Endothelial cell of umbilical vein (primary cell): ENCODE measurements at regions not wholly inside any gene's neighbourhood (a gene's known extent, or its start where the extent isn't known, plus 50 kb on each side); places are given as distances from the start of the nearest gene placed in this dataset.
A peak's percentile ranks its signal among the peaks of the same experiment; 100 is the strongest.

Experiments used
- BruUV-seq: library from RNA; stranded (reverse); fragments of 400-500 nt; replicated peaks from 2 replicates; lab custom pipeline; 2021; lab: Mats Ljungman, UMichigan
- CTCF ChIA-PET: fragments of 300-600, 350-600 bp; sonication (Branson Sonifier 250); formaldehyde crosslinking; loops from one replicate; lab custom pipeline; 2021; ENCODE audit warnings: antibody characterized with exemption, inconsistent platforms; lab: Charles Lee
- POLR2A ChIA-PET: fragments of 300-600, 350-600 bp; sonication (Branson Sonifier 250); formaldehyde crosslinking; loops from one replicate; lab custom pipeline; 2021; ENCODE audit warnings: antibody characterized with exemption, inconsistent platforms; lab: Charles Lee
- DNase-seq: peaks from one replicate; pipeline ENCODE4 v3.0.0-alpha.2; 2011; ENCODE audit warnings: low read depth, low spot score
- FAIRE-seq: peaks from 2 replicates; lab custom pipeline; 2011; peaks lifted over from hg19 to GRCh38; lab: Jason Lieb, UNC
- H2AFZ ChIP-seq: 2 replicates; pipeline ENCODE4 v1.6.0; 2012; ENCODE audit warnings: low read depth, low read length, control low read depth, inconsistent platforms
- H3K27ac ChIP-seq: 2 replicates; pipeline ENCODE4 v1.5.1; 2011; ENCODE audit warnings: low read depth, mild to moderate bottlenecking, control low read depth, low read length, moderate library complexity; ENCODE audit not compliant: insufficient read depth
- H3K27me3 ChIP-seq, 2 experiments: 2 replicates each; pipeline versions ENCODE4 v1.6.0 to v1.6.1; 2011; ENCODE audit warnings: low read length in 2 of 2, mixed read lengths in 1 of 2; ENCODE audit not compliant: control insufficient read depth in 2 of 2, insufficient read depth in 2 of 2
- H3K36me3 ChIP-seq, 2 experiments: 2 replicates in 1 of 2; 3 replicates in 1 of 2; pipeline ENCODE4 v1.5.1; 2011; ENCODE audit warnings: low read length in 2 of 2, mild to moderate bottlenecking in 1 of 2, moderate library complexity in 1 of 2; ENCODE audit not compliant: control insufficient read depth in 2 of 2, insufficient read depth in 2 of 2; ENCODE audit errors: extremely low read depth in 1 of 2
- H3K4me1 ChIP-seq: 3 replicates; pipeline ENCODE4 v1.5.1; 2011; ENCODE audit warnings: mild to moderate bottlenecking, low read length; ENCODE audit not compliant: control insufficient read depth, insufficient read depth; ENCODE audit errors: extremely low read depth
- H3K4me2 ChIP-seq: 2 replicates; pipeline ENCODE4 v1.6.1; 2011; ENCODE audit warnings: low read length, control low read depth, mixed read lengths; ENCODE audit not compliant: insufficient read depth
- H3K4me3 ChIP-seq, 3 experiments: fragments of 200-600 bp in 1 of 3; sonication (generic), shearing (Covaris generic) in 1 of 3; replicated peaks in 1 of 3; 2 replicates each; pipeline ENCODE4 v1.5.1; 2011 to 2016; ENCODE audit warnings: control low read depth in 3 of 3, low read length in 3 of 3, mild to moderate bottlenecking in 2 of 3, inconsistent platforms in 1 of 3, low read depth in 1 of 3, moderate library complexity in 1 of 3; ENCODE audit not compliant: insufficient read depth in 1 of 3
- H3K79me2 ChIP-seq: 2 replicates; pipeline ENCODE4 v1.6.0; 2012; ENCODE audit warnings: low read length, inconsistent platforms; ENCODE audit not compliant: control insufficient read depth, insufficient read depth
- H3K9ac ChIP-seq: replicated peaks from 2 replicates; pipeline ENCODE3; 2011; ENCODE audit warnings: low read length, control low read depth; ENCODE audit not compliant: insufficient read depth; ENCODE audit errors: extremely low read depth
- H3K9me1 ChIP-seq: replicated peaks from 3 replicates; pipeline ENCODE4 v1.6.0; 2011; ENCODE audit warnings: mild to moderate bottlenecking, low read length; ENCODE audit not compliant: control insufficient read depth, insufficient read depth; ENCODE audit errors: extremely low read depth
- H3K9me3 ChIP-seq: replicated peaks from 2 replicates; pipeline ENCODE4 v1.5.1; 2012; ENCODE audit warnings: low read length, inconsistent platforms; ENCODE audit not compliant: control insufficient read depth, insufficient read depth
- H4K20me1 ChIP-seq: replicated peaks from 2 replicates; pipeline ENCODE3; 2011; ENCODE audit warnings: mild to moderate bottlenecking, low read length; ENCODE audit not compliant: control insufficient read depth, insufficient read depth; ENCODE audit errors: extremely low read depth
- EZH2 ChIP-seq: IDR thresholded peaks from 2 replicates; pipeline ENCODE4 v1.6.1; 2012; ENCODE audit warnings: borderline replicate concordance, low read depth, mild to moderate bottlenecking, moderate library complexity, low read length, inconsistent platforms; ENCODE audit not compliant: severe bottlenecking
- FOS ChIP-seq: IDR thresholded peaks from 2 replicates; pipeline ENCODE4 v1.6.1; 2011; ENCODE audit warnings: mild to moderate bottlenecking, low read length, moderate library complexity, borderline replicate concordance; ENCODE audit not compliant: insufficient read depth
- JUN ChIP-seq: IDR thresholded peaks from 2 replicates; pipeline ENCODE4 v1.6.1; 2011; ENCODE audit warnings: borderline replicate concordance, low read depth; ENCODE audit not compliant: insufficient read length, insufficient read depth
- MYC ChIP-seq: IDR thresholded peaks from one replicate; pipeline ENCODE4 v1.6.1; 2011; ENCODE audit warnings: mild to moderate bottlenecking, low read depth, low read length
- POLR2A ChIP-seq: IDR thresholded peaks from 2 replicates; pipeline ENCODE4 v1.6.1; 2012; ENCODE audit warnings: low read depth, mild to moderate bottlenecking, control low read depth, low read length
- POLR2AphosphoS5 ChIP-seq: IDR thresholded peaks from 2 replicates; pipeline ENCODE4 v1.6.1; 2012; ENCODE audit warnings: low read depth, mild to moderate bottlenecking, control low read depth, low read length, moderate library complexity; ENCODE audit not compliant: insufficient read depth
- dilution Hi-C: fragments of 300-500 bp; cut with MboI; formaldehyde crosslinking; loops from one replicate; pipeline ENCODE4 v1.15.0; 2019; ENCODE audit warnings: low sequenced_read_pairs; ENCODE audit not compliant: extremely low pct_ligation_motif_present
- intact Hi-C: fragments of 100-400 bp; cut with micrococcal nuclease; formaldehyde crosslinking; loops from one replicate; pipeline ENCODE4 v1.10.0; 2022
- TF ChIP-seq, protein P1 (sequence below): IDR thresholded peaks from 2 replicates; pipeline ENCODE4 v1.6.1; 2011; ENCODE audit not compliant: insufficient read depth, insufficient read length

DNA sequence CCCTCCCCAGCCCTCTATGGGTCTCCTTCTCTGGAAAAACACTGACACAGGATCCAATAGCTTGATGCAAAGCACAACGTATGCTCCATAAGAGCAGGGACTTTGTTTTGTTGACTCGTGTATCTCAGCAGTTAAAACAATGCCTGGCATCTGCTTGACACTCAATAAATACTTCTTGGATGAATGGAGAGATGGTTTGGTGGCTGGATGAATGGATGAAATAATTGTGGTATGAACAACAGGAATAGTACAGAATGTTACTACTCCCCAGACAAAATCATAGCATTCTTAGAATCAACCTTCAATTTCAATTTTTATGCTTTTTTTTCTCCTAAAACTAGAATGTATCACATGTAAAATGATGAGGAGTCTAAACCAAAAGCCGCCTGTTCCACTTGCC, 57.4 kb downstream of the KCNE4 start:
- H3K27ac ChIP-seq, result no peak overlapping the region
- no peaks in the 10 kb centered on the region for H3K9me1 ChIP-seq
- no TSS peak for BruUV-seq
- no peaks in the 10 kb centered on the region for H3K36me3 ChIP-seq
- H3K4me1 ChIP-seq, result peaks cover 4% of the 10 kb centered on the region
- H4K20me1 ChIP-seq, result no peaks in the 10 kb centered on the region
- H3K79me2 ChIP-seq, result no peaks in the 10 kb centered on the region
- H3K27me3 ChIP-seq, result no peaks in the 10 kb centered on the region
- H3K9me3 ChIP-seq, result no peaks in the 10 kb centered on the region
- dilution Hi-C loops, result no loop called here
- DNase-seq (no peak), FAIRE-seq (no peak)
- ChIA-PET CTCF (no interaction called here), POLR2A (no interaction called here)
- no peak overlapping the region for H3K4me2 ChIP-seq
- H3K4me3 ChIP-seq, result no peak overlapping the region
- TF ChIP-seq POLR2AphosphoS5 (no peak), POLR2A (no peak), MYC (no peak), EZH2 (no peak)
- TF ChIP-seq, protein P1, sequence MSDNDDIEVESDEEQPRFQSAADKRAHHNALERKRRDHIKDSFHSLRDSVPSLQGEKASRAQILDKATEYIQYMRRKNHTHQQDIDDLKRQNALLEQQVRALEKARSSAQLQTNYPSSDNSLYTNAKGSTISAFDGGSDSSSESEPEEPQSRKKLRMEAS, result no peak
- no peak overlapping the region for H3K9ac ChIP-seq
- intact Hi-C loops, result loop anchor here (10.0 kb wide), 1 partner anchor 505 kb away; no protein-coding TSS in a partner anchor
- H2AFZ ChIP-seq, result no peak overlapping the region

DNA sequence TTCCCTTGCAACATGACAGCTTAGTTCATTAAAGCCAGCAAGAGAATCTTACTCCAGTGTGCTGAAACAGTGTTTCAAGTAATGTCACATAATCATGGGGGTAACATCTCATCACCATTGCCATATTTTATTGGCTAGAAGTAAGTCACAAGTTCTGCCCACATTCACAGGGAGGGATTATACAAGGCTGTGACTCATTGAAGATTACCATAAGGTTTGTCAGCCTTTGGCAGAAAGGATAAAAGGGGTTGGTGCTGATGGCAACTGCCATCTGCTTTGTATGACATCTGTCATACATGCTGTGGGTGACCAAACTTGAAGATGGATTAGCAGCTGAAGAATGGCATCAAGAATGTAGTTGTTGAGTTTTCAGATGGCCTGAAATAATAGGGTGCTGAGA, 61.2 kb downstream of the KCNE4 start:
- Histone ChIP-seq H3K4me2 (no peak overlapping the region), H3K9ac (no peak overlapping the region), H4K20me1 (no peaks in the 10 kb centered on the region), H3K4me3 (no peak overlapping the region), H3K27me3 (no peaks in the 10 kb centered on the region), H3K27ac (no peak overlapping the region), H3K9me3 (no peaks in the 10 kb centered on the region), H2AFZ (no peak overlapping the region), H3K36me3 (no peaks in the 10 kb centered on the region), H3K79me2 (no peaks in the 10 kb centered on the region), H3K4me1 (peaks cover 18% of the 10 kb centered on the region), H3K9me1 (no peaks in the 10 kb centered on the region)
- ChIA-PET CTCF (interaction anchor here (2.6 kb wide), 1 partner anchor 13 kb away, joined by 18 read pairs; no protein-coding TSS in a partner anchor), POLR2A (no interaction called here)
- TF ChIP-seq MYC (no peak), FOS (peak; percentile 36), JUN (no peak)
- BruUV-seq, result no TSS peak
- dilution Hi-C loops, result no loop called here
- intact Hi-C loops, result loop anchor here (5.0 to 10.0 kb wide), 3 partner anchors 71 to 582 kb away; no protein-coding TSS in a partner anchor
- FAIRE-seq (no peak), DNase-seq (peak; percentile 14)
